GM12878 (cell line): ENCODE measurements at regions not wholly inside any gene's neighbourhood (a gene's known extent, or its start where the extent isn't known, plus 50 kb on each side); places are given as distances from the start of the nearest gene placed in this dataset.

Source experiments
- ATAC-seq: fragments of 200-7000 bp; cut with Tn5 transposase; 3 replicates; pipeline ENCODE4 v1.9.1; 2020; ENCODE audit warnings: mild to moderate bottlenecking, moderate library complexity
- BruUV-seq: library from RNA; stranded (reverse); fragments of 400-500 nt; replicated peaks from 2 replicates; lab custom pipeline; 2021; lab: Mats Ljungman, UMichigan
- CTCF ChIA-PET: fragments of 300-600 bp; sonication (Branson Sonifier 250); formaldehyde crosslinking; extraction: SDS; loops from one replicate; lab custom pipeline; 2021; ENCODE audit warnings: inconsistent platforms; lab: Yijun Ruan, JAX
- POLR2A ChIA-PET: fragments of 350-600 bp; formaldehyde crosslinking; extraction: SDS; loops from one replicate; lab custom pipeline; 2021; ENCODE audit warnings: inconsistent platforms; lab: Charles Lee
- RAD21 ChIA-PET: fragments of 300-600 bp; sonication (Branson Sonifier 250); formaldehyde crosslinking; loops from one replicate; lab custom pipeline; 2023; ENCODE audit warnings: antibody characterized with exemption; ENCODE audit not compliant: unreplicated experiment; lab: Charles Lee
- SMC1A ChIA-PET: fragments of 300-600 bp; sonication (Branson Sonifier 250); formaldehyde crosslinking; loops from one replicate; lab custom pipeline; 2023; ENCODE audit not compliant: unreplicated experiment, uncharacterized antibody; lab: Charles Lee
- DNase-seq: peaks from one replicate; pipeline ENCODE4 v3.0.0-alpha.2; 2011; ENCODE audit warnings: low read depth, low spot score
- FAIRE-seq: peaks from 3 replicates; lab custom pipeline; 2011; peaks lifted over from hg19 to GRCh38; lab: Jason Lieb, UNC
- H2AFZ ChIP-seq: 2 replicates; pipeline ENCODE4 v1.6.0; 2011; ENCODE audit warnings: low read depth, low read length, control low read depth; ENCODE audit not compliant: control insufficient read depth
- H3K27ac ChIP-seq: 2 replicates; pipeline ENCODE4 v1.5.1; 2011; ENCODE audit warnings: control low read depth; ENCODE audit not compliant: control insufficient read depth, insufficient read depth
- H3K27me3 ChIP-seq, 2 experiments: replicated peaks in 1 of 2; 2 replicates each; pipeline versions ENCODE4 v1.6.0 to v1.6.1; 2011; ENCODE audit warnings: low read length in 1 of 2; ENCODE audit not compliant: control insufficient read depth in 2 of 2, insufficient read depth in 2 of 2
- H3K36me3 ChIP-seq, 2 experiments: 2 replicates each; pipeline ENCODE4 v1.5.1; 2011; ENCODE audit warnings: low read length in 1 of 2; ENCODE audit not compliant: control insufficient read depth in 2 of 2, insufficient read depth in 2 of 2
- H3K4me1 ChIP-seq: 2 replicates; pipeline ENCODE4 v1.6.1; 2011; ENCODE audit warnings: mild to moderate bottlenecking, low read length, moderate library complexity, mixed read lengths; ENCODE audit not compliant: control insufficient read depth, insufficient read depth
- H3K4me2 ChIP-seq: 2 replicates; pipeline ENCODE4 v1.6.0; 2011; ENCODE audit warnings: control low read depth; ENCODE audit not compliant: control insufficient read depth, insufficient read depth
- H3K4me3 ChIP-seq: fragments of 200-600 bp; sonication (generic); 2 replicates; pipeline ENCODE4 v1.5.1; 2016
- H3K79me2 ChIP-seq: 2 replicates; pipeline ENCODE4 v1.6.0; 2011; ENCODE audit warnings: low read length; ENCODE audit not compliant: control insufficient read depth, insufficient read depth
- H3K9ac ChIP-seq: 2 replicates; pipeline ENCODE4 v1.8.0; 2011; ENCODE audit warnings: low read length, control low read depth, mixed read lengths; ENCODE audit not compliant: control insufficient read depth, insufficient read depth
- H3K9me3 ChIP-seq: replicated peaks from 3 replicates; pipeline ENCODE4 v1.5.1; 2011; ENCODE audit warnings: mild to moderate bottlenecking, low read length; ENCODE audit not compliant: control insufficient read depth, insufficient read depth
- H4K20me1 ChIP-seq: 2 replicates; pipeline ENCODE4 v1.6.0; 2011; ENCODE audit not compliant: control insufficient read depth, insufficient read depth
- CHD1 ChIP-seq: IDR thresholded peaks from 2 replicates; pipeline ENCODE4 v1.6.1; 2012; ENCODE audit warnings: low read depth, low read length, improper control_type of control experiment
- EED ChIP-seq: sonication (generic); IDR thresholded peaks from 2 replicates; pipeline ENCODE4 v1.6.1; 2016; ENCODE audit warnings: antibody characterized with exemption, low read depth
- GATAD2B ChIP-seq: fragments of 450-650 bp; conservative IDR thresholded peaks from 2 replicates; pipeline ENCODE4 v1.6.1; 2017; ENCODE audit warnings: low read depth, mild to moderate bottlenecking, moderate library complexity
- HCFC1 ChIP-seq: fragments of 150-350 bp; IDR thresholded peaks from 2 replicates; pipeline ENCODE4 v1.6.1; 2014; ENCODE audit warnings: low read length
- HDAC6 ChIP-seq: fragments of 200-600 bp; sonication (generic); IDR thresholded peaks from one replicate; pipeline ENCODE4 v1.8.0; 2017; ENCODE audit warnings: antibody characterized with exemption; ENCODE audit not compliant: unreplicated experiment
- NFYB ChIP-seq: IDR thresholded peaks from 2 replicates; pipeline ENCODE4 v1.6.1; 2011; ENCODE audit warnings: low read depth, mild to moderate bottlenecking, low read length, improper control_type of control experiment, moderate library complexity; ENCODE audit not compliant: insufficient read depth
- NR2C2 ChIP-seq: IDR thresholded peaks from 2 replicates; pipeline ENCODE4 v1.6.1; 2011; ENCODE audit warnings: borderline replicate concordance, low read depth; ENCODE audit not compliant: control insufficient read depth, insufficient read length
- PKNOX1 ChIP-seq: fragments of 450-650 bp; IDR thresholded peaks from 2 replicates; pipeline ENCODE4 v1.6.1; 2016; ENCODE audit warnings: mild to moderate bottlenecking
- RAD51 ChIP-seq: fragments of 450-650 bp; IDR thresholded peaks from 2 replicates; pipeline ENCODE4 v1.6.1; 2016; ENCODE audit warnings: moderate library complexity, mild to moderate bottlenecking, inconsistent platforms
- SMAD5 ChIP-seq: IDR thresholded peaks from 2 replicates; pipeline ENCODE4 v1.6.1; 2016; ENCODE audit warnings: antibody characterized with exemption, low read depth
- YY1 ChIP-seq: IDR thresholded peaks from 2 replicates; pipeline ENCODE4 v1.6.1; 2011; ENCODE audit warnings: low read depth, mild to moderate bottlenecking, low read length
- ZNF622 ChIP-seq: fragments of 450-650 bp; IDR thresholded peaks from 2 replicates; pipeline ENCODE4 v1.6.1; 2017; ENCODE audit warnings: mild to moderate bottlenecking, inconsistent platforms
- WGBS: methylation state at CpG from one replicate; pipeline ENCODE4 v1.1.6; 2016; ENCODE audit warnings: low lambda C conversion rate; ENCODE audit not compliant: insufficient replicate concordance, insufficient coverage; ENCODE audit errors: missing lambda C conversion rate; 5-methylcytosine and 5-hydroxymethylcytosine counted together
- in situ Hi-C: fragments of 300-500 bp; cut with MboI; formaldehyde crosslinking; loops from 9 replicates; pipeline ENCODE4 v1.14.3; 2018; ENCODE audit warnings: mixed read lengths
- intact Hi-C: fragments of 100-400 bp; cut with micrococcal nuclease; formaldehyde crosslinking; loops from one replicate; pipeline ENCODE4 v1.14.2; 2022; ENCODE audit not compliant: unreplicated experiment
- TF ChIP-seq, protein P1 (sequence below): fragments of 450-650 bp; formaldehyde crosslinking; IDR thresholded peaks from 2 replicates; pipeline ENCODE4 v1.4.0; 2022; ENCODE audit warnings: mild to moderate bottlenecking, moderate library complexity
- TF ChIP-seq, protein P2 (sequence below): fragments of 450-650 bp; IDR thresholded peaks from 2 replicates; pipeline ENCODE4 v1.6.1; 2016; ENCODE audit warnings: mild to moderate bottlenecking
- TF ChIP-seq, protein P3 (sequence below): IDR thresholded peaks from 2 replicates; pipeline ENCODE4 v1.6.1; 2011; ENCODE audit warnings: borderline replicate concordance, low read depth, mild to moderate bottlenecking, moderate library complexity, low read length; ENCODE audit not compliant: insufficient read depth, poor library complexity, severe bottlenecking
- TF ChIP-seq, protein P4 (sequence below): fragments of 150-350 bp; IDR thresholded peaks from 2 replicates; pipeline ENCODE4 v1.6.1; 2014; ENCODE audit warnings: mild to moderate bottlenecking, low read depth, low read length

DNA sequence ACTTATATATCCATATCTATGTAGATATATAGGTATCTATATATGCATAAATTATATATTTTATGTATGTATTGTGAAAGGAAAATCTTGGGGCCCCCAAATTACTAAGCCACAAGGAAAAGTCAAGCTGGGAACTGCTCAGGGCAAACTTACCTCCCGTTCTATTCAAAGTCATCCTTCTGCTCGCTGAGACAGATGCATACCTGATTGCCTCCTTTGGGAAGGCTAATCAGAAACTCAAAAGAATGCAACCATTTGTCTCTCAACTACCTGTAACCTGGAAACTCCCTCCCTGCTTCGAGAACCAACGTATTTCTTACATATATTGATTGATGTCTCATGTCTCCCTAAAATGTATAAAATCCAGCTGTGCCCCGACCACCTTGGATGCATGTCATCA lies 58.8 kb upstream of the C14orf132 start:
- in situ Hi-C loops, result no loop called here
- 2% methylated on average over 5 of the region's 5 CpGs for WGBS
- intact Hi-C loops, result no loop called here
- no peak overlapping the region for H2AFZ ChIP-seq
- no peak overlapping the region for H3K4me2 ChIP-seq
- DNase-seq (no peak), FAIRE-seq (no peak), ATAC-seq (no peak)
- ChIA-PET SMC1A (no interaction called here), CTCF (no interaction called here), POLR2A (no interaction called here), RAD21 (no interaction called here)
- no peaks in the 10 kb centered on the region for H3K36me3 ChIP-seq
- no peaks in the 10 kb centered on the region for H4K20me1 ChIP-seq
- H3K27me3 ChIP-seq, result no peaks in the 10 kb centered on the region; a peak in 2 of 4 replicates
- no peak overlapping the region for H3K4me3 ChIP-seq
- no peaks in the 10 kb centered on the region for H3K9me3 ChIP-seq
- no TSS peak for BruUV-seq
- H3K27ac ChIP-seq, result no peak overlapping the region
- no peak overlapping the region for H3K9ac ChIP-seq
- no peaks in the 10 kb centered on the region for H3K79me2 ChIP-seq
- H3K4me1 ChIP-seq, result no peaks in the 10 kb centered on the region
- TF ChIP-seq HCFC1 (no peak), SMAD5 (no peak), EED (no peak), YY1 (no peak), NFYB (no peak), GATAD2B (no peak), NR2C2 (no peak), ZNF622 (no peak), RAD51 (no peak), CHD1 (no peak), HDAC6 (no peak), PKNOX1 (no peak)
- TF ChIP-seq, protein P1, sequence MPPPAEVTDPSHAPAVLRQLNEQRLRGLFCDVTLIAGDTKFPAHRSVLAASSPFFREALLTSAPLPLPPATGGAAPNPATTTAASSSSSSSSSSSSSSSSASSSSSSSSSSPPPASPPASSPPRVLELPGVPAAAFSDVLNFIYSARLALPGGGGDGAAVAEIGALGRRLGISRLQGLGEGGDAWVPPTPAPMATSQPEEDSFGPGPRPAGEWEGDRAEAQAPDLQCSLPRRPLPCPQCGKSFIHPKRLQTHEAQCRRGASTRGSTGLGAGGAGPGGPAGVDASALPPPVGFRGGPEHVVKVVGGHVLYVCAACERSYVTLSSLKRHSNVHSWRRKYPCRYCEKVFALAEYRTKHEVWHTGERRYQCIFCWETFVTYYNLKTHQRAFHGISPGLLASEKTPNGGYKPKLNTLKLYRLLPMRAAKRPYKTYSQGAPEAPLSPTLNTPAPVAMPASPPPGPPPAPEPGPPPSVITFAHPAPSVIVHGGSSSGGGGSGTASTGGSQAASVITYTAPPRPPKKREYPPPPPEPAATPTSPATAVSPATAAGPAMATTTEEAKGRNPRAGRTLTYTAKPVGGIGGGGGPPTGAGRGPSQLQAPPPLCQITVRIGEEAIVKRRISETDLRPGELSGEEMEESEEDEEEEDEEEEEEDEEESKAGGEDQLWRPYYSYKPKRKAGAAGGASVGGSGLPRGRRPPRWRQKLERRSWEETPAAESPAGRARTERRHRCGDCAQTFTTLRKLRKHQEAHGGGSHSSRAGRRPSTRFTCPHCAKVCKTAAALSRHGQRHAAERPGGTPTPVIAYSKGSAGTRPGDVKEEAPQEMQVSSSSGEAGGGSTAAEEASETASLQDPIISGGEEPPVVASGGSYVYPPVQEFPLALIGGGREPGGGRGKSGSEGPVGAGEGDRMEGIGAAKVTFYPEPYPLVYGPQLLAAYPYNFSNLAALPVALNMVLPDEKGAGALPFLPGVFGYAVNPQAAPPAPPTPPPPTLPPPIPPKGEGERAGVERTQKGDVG (CRISPR knock-in tag), result no peak
- TF ChIP-seq, protein P2, sequence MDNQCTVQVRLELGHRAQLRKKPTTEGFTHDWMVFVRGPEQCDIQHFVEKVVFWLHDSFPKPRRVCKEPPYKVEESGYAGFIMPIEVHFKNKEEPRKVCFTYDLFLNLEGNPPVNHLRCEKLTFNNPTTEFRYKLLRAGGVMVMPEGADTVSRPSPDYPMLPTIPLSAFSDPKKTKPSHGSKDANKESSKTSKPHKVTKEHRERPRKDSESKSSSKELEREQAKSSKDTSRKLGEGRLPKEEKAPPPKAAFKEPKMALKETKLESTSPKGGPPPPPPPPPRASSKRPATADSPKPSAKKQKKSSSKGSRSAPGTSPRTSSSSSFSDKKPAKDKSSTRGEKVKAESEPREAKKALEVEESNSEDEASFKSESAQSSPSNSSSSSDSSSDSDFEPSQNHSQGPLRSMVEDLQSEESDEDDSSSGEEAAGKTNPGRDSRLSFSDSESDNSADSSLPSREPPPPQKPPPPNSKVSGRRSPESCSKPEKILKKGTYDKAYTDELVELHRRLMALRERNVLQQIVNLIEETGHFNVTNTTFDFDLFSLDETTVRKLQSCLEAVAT, result no peak
- TF ChIP-seq, protein P3, sequence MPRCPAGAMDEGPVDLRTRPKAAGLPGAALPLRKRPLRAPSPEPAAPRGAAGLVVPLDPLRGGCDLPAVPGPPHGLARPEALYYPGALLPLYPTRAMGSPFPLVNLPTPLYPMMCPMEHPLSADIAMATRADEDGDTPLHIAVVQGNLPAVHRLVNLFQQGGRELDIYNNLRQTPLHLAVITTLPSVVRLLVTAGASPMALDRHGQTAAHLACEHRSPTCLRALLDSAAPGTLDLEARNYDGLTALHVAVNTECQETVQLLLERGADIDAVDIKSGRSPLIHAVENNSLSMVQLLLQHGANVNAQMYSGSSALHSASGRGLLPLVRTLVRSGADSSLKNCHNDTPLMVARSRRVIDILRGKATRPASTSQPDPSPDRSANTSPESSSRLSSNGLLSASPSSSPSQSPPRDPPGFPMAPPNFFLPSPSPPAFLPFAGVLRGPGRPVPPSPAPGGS, result no peak
- TF ChIP-seq, protein P4, sequence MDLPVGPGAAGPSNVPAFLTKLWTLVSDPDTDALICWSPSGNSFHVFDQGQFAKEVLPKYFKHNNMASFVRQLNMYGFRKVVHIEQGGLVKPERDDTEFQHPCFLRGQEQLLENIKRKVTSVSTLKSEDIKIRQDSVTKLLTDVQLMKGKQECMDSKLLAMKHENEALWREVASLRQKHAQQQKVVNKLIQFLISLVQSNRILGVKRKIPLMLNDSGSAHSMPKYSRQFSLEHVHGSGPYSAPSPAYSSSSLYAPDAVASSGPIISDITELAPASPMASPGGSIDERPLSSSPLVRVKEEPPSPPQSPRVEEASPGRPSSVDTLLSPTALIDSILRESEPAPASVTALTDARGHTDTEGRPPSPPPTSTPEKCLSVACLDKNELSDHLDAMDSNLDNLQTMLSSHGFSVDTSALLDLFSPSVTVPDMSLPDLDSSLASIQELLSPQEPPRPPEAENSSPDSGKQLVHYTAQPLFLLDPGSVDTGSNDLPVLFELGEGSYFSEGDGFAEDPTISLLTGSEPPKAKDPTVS, result no peak
